ENCODE measurements at regions not wholly inside any gene's neighbourhood (a gene's known extent, or its start where the extent isn't known, plus 50 kb on each side); places are given as distances from the start of the nearest gene placed in this dataset.
"Not testable (repeated sequence)": the region's sequence is repeated elsewhere in the genome, so short reads cannot be mapped to it uniquely, and the experiment has no call there.

- intact Hi-C loops (cut with DNase I), result no loop called here
Observed at GRCh38 chr7:16954321-16954720, 72.5 kb upstream of the AGR3 start.

GRCh38 chr7:16958724-16959123, 76.9 kb upstream of the AGR3 start:
- H3K27ac ChIP-seq, result no peak overlapping the region
- no peaks in the 10 kb centered on the region for H3K36me3 ChIP-seq
- no peaks in the 10 kb centered on the region for H3K27me3 ChIP-seq
- no peak overlapping the region for H3K4me3 ChIP-seq
- no peaks in the 10 kb centered on the region for H3K9me3 ChIP-seq
- intact Hi-C loops (cut with DNase I), result no loop called here
- no peak for DNase-seq
- no peak for TF ChIP-seq CTCF (IDR thresholded peaks at IDR 0.05)
- H3K4me1 ChIP-seq, result no peaks in the 10 kb centered on the region
- ATAC-seq, result no peak

More at GRCh38 chr7:16954321-16954720, 72.5 kb upstream of the AGR3 start:
- DNase-seq, result no peak
- ATAC-seq, result no peak
- no peaks in the 10 kb centered on the region for H3K27me3 ChIP-seq
- H3K4me3 ChIP-seq, result no peak overlapping the region
- H3K4me1 ChIP-seq, result no peaks in the 10 kb centered on the region
- H3K9me3 ChIP-seq, result no peaks in the 10 kb centered on the region
- no peaks in the 10 kb centered on the region for H3K36me3 ChIP-seq
- H3K27ac ChIP-seq, result no peak overlapping the region
- no peak for TF ChIP-seq CTCF (IDR thresholded peaks at IDR 0.05)

- Histone ChIP-seq H3K27ac (no peak overlapping the region), H3K36me3 (no peaks in the 10 kb centered on the region), H3K4me1 (no peaks in the 10 kb centered on the region), H3K27me3 (no peaks in the 10 kb centered on the region), H3K4me3 (no peak overlapping the region), H3K9me3 (no peaks in the 10 kb centered on the region)
- DNase-seq, result no peak
- intact Hi-C loops (cut with DNase I), result no loop called here
- no peak for ATAC-seq
- TF ChIP-seq CTCF (IDR thresholded peaks at IDR 0.05), result no peak
Observed at GRCh38 chr7:16960337-16960965, 78.7 kb upstream of the AGR3 start.

- no peak for TF ChIP-seq CTCF (IDR thresholded peaks at IDR 0.05)
- no peaks in the 10 kb centered on the region for H3K4me1 ChIP-seq
- DNase-seq (no peak), ATAC-seq (no peak)
- no peaks in the 10 kb centered on the region for H3K9me3 ChIP-seq
- H3K27ac ChIP-seq, result no peak overlapping the region
- H3K4me3 ChIP-seq, result no peak overlapping the region
- H3K27me3 ChIP-seq, result no peaks in the 10 kb centered on the region
- intact Hi-C loops (cut with DNase I), result no loop called here
- H3K36me3 ChIP-seq, result no peaks in the 10 kb centered on the region
Observed at GRCh38 chr7:16961641-16962040, 79.9 kb upstream of the AGR3 start.

GRCh38 chr7:16963044-16963443, 81.3 kb upstream of the AGR3 start:
- no peak for DNase-seq
- H3K4me1 ChIP-seq, result no peaks in the 10 kb centered on the region
- intact Hi-C loops (cut with DNase I), result no loop called here
- no peak overlapping the region for H3K4me3 ChIP-seq
- H3K9me3 ChIP-seq, result no peaks in the 10 kb centered on the region
- H3K27me3 ChIP-seq, result no peaks in the 10 kb centered on the region
- no peaks in the 10 kb centered on the region for H3K36me3 ChIP-seq
- no peak for ATAC-seq
- no peak for TF ChIP-seq CTCF (IDR thresholded peaks at IDR 0.05)
- no peak overlapping the region for H3K27ac ChIP-seq

- H3K4me1 ChIP-seq; H3K27ac ChIP-seq; H3K4me3 ChIP-seq; DNase-seq; H3K36me3 ChIP-seq; intact Hi-C loops (cut with DNase I); H3K9me3 ChIP-seq; H3K27me3 ChIP-seq; ATAC-seq: not testable (repeated sequence)
Observed at GRCh38 chr7:16965697-16966096, 83.9 kb upstream of the AGR3 start.
